ENCODE measurements at regions not wholly inside any gene's neighbourhood (a gene's known extent, or its start where the extent isn't known, plus 50 kb on each side); places are given as distances from the start of the nearest gene placed in this dataset.
"Not testable (repeated sequence)": the region's sequence is repeated elsewhere in the genome, so short reads cannot be mapped to it uniquely, and the experiment has no call there.

DNA sequence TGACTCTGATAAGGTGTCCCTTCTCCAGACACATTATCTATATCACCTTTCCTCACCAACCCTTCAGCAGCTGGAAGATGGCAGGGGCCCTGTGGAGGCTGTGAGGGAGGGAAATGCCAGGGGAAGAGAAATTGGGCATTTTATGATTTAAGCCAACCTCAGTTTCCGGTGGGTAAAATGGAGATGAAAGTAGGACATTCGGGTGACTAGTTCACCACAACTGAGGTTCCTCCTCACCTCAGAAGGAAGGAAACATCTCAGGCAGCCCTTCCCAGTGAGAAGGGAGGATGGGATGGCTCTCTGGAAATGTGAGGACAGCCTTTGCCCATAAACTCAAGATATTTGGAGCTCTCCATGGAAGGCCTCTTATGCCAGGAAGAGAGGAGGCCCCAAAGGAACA is 251.5 kb downstream of the MID1IP1 start:
- no peak for DNase-seq

DNA sequence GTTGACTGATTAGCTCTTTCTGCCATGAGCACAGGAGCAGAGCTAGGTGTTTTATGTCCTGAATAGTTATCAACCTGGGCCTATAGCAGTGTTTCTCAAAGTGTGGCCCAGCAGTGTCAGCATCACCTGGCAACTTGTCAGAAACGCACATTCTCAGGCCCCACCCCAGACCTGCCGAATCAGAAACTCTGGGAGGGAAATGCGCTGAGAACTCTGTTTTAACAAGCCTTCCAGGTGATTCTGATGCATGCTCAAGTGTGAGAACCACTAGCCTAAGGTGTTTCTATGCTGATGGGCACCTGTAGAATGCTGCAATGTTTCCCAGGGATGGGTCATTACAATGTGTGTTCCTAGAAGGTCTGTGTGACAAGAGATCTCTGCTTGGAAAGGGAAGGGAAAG is 257.5 kb downstream of the MID1IP1 start:
- no peak for DNase-seq

DNA sequence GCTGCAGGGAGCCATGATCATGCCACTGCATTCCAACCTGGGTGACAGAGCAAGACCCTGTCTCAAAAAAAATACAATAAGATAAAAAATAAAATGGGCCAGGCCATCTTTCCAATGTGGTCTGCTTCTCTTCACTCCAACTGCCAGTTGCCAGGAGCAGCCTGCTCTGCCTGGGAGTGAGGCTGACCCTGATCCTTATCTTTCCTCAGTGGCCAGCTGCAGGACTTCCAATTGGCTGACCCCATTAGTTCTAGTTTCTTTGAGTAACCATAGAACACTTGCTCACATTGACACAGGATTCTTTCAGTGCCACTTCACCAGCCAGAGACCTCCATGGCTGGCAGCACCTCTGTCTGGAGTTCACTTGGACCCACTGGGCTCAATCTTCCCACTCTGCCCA is 258.6 kb downstream of the MID1IP1 start:
- no peak for DNase-seq

DNA sequence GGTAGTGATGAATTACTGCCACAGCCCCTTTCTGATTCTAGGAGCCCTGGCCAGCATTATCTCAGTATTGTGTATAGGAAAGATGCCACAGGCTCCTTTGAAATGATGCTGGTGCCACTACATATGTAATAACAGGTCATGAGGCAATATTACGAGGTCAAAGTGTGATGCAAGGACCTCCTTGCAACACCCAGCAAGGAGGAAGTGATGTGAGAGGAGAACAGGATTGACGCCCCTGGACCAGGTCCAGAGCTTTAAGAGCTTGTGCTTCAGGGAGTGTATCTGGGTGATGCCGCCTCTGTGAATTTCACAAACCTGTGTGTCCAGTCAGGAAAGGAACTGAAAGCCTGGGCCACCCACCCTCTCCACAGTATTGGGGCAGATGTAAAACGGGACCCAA is 261.8 kb downstream of the MID1IP1 start:
- DNase-seq = no peak

DNA sequence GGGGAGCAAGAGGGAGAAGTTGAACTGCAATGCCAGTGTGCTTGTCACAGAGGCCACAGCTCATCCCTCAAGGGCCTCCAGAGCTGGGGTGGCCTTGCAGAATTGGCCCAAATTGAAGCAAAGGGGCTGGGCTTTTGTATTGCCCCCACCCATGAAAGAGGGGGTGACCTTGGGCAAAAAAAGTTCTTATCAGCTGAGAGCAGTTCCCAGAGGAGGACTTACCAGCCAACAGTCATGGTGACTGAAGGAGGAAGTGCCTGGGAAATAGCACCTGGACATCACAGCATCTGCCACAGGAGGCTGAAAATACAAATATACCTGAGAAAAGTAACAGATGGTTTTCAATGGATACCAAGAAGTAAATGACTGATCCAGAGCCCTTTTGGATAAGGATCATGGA is 262.4 kb downstream of the MID1IP1 start:
- DNase-seq = no peak

DNA sequence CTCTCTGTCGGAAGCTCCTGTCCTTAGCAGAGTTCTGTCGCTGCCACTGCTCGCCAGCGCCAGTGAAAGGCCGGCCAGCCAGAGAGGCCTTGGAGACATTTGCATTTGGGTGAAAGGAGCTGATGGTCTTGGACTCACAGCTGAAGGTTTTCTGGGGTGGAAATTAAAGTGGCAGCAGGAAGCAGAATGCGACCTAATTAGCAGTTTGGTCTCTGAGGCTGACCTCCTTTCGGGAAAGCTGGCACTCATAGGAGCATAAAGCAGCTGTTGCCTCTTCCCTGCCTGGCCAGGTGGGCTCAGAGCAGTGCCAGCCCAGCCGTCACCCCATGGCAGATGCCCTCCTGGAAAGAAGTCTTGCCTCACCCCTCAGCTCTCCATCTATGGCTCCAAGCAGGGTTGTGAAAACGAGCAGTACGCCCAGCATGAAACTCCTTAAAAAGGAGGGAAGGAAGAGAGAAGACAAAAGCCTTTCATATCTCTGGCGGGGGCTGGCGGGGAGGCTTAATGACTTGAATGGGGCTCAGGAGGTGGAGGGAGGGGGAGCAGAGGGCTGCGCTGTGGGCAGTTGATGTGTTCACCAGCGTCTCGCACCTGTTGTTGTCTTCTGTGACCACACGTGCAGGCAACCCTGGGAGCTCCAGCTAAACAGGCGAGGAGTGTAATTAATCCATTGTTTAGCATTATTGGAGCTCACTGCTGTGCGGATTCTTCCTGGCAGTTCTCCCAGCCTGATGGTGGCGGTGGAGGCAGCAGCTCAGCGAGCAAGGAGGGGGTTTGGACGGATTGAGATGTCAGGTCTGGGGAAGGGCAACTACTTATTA is 264.0 kb downstream of the MID1IP1 start:
- DNase-seq = no peak

DNA sequence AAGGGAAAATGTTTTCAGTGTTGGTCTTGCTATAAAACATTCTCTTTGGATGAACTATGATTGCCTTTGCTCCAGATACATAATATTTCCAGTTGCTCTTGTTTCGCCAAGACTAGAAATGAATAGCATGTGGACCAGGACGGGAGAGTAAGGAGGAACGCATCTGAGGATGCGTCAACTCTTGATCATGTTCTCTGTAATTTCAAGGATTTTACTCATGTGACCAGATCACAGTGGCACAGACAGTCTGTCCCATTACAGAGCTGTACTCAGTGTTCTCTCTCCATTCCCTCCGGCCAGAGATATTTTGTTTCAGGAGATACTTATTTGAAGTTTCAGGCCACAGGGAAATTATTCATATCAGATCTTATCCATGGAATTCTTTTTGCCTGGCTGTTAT is 266.6 kb downstream of the MID1IP1 start:
- no peak for DNase-seq

DNA sequence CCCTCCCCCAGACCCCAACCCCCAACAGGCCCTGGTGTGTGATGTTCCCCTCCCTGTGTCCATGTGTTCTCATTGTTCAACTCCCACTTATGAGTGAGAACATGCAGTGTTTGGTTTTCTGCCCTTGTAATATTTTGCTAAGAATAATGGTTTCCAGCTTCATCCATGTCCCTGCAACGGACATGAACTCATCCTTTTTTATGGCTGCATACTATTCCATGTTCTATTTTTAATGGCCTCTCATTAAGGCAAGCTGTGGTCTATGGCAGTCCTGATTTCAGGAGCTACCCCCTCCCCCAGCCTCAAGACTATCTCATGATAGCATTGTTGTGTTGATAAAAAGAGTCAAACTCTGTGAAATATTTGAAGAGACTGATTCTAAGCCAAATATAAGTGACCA is 267.4 kb downstream of the MID1IP1 start:
- not testable (repeated sequence) for DNase-seq

DNA sequence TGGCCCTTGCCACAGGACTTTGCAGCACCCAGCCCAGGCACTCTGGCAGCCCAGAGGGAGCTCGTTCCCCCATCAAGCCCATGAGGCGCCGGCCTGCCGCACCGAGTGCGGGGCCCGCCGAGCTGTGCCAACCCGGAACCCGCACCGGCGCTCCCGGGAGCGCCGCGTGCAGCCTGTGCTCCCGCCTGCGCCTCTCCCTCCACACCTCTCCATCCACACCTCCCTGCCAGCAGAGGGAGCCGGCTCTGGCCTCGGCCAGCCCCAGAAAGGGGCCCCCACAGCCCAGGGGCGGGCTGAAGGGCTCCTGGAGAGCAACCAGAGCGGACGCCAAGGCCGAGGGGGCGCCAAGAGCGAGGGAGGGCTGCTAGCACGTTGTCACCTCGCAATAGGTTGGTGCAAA is 268.8 kb downstream of the MID1IP1 start:
- DNase-seq = no peak

DNA sequence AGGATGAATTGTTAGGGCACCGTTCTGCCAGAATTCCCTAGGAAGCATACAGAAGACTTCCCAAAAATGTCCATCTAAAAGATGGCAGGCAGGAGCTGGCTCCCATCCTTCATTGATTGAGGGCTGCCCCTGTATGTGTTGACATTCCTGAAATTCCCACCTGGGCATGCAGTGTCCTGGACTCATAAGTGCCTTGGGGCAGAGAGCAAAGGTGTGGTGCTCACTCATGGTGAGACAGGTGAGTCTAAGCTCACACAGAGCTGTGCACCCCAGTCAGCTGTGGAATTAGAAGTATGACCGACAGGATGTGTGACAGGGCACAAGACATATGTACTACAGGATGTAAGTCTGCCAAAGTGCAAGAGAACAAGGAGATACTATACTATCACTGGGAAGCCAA is 271.9 kb downstream of the MID1IP1 start:
- no peak for DNase-seq

DNA sequence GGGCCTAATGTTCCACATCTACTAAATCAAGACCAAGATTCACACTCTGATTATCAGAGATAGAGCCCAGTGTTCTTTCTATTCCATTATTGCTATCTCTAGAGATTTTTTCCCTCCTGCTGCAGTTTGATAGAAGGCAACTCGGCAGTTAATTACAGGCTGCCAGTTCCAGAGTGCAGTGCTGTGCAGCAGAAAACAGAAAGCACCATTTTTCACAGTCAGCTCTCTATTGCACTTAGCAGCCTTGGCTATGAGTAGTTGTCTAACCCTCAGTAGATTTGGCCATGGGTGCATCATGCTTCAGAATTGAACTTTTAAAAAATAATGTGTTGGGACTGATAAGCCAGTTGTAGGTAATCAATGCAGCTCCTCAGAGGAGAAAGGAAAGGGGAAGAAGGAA is 295.3 kb downstream of the MID1IP1 start:
- no peak for DNase-seq

DNA sequence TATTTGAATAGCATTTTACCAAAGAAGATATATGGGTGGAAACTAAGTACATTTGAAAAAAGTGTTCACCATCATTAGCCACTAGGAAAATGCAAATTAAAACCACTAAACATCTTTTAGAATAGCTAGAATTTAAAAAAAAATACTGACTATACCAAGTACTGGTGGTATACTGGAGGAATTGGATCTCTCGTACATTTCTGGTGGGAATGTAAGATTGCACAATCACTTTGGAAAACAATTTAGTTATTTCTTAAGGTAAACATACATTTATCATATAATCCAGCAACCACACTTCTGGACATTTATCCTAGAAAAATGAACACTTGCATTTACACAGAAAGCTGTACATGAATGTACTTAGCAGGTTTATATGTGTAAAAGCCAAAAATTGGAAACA is 303.5 kb downstream of the MID1IP1 start:
- no peak for DNase-seq

DNA sequence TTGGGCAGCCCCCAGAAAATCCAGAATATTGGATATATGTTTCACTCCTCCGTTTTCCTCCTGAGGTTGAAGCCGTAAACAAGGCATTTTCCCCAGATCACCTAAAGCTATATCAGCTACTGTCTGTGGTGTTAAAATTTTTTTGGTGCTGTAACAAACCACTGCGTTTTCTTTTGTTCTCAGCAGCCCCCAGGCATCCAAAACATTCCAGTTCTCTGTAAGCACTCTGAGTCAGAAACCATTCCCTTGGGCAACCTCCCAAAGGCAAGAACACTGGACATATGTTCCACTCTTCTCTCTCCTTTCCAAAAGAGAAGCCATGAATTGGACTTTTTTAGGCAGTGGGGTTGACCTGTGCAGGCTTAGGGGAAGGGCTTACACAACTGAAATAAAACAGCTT is 310.9 kb downstream of the MID1IP1 start:
- no peak for DNase-seq

DNA sequence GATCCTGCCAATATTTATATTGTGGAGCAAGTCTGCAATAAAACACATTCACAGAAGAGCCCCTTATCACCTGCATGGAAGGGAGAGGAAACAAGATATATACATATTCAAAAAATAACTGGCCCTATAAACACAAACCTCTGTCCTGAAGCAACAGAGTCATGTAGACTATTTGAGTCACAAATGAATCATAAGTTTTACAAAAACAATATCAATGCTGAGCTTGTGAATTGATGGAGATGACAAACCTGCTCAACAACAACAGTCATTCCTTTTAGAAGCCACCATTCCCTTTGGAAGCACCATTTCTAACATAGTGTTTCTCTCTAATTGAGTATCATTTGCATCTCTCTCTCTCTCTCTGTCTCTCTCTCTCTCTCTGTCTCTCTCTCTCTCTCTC is 313.9 kb downstream of the MID1IP1 start:
- no peak for DNase-seq

DNA sequence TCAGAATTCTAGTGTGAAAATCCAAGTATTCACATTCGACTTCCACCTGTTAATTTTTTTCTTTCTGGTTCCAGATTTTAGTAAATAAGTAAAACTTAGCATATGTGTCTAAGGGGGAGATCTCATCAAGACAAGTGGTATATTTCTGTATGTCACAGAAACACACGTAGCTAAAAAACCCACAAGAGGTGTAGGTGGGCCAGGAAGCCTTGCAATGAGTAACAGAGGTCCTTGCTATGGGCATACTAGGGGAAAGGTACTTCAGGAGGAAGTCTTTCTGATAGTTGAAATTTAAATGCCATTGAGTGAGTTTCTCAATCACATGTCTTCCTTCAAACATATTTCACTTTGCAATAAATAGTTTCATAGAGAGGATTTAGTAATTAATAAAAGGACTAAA is 315.8 kb downstream of the MID1IP1 start:
- DNase-seq = no peak

DNA sequence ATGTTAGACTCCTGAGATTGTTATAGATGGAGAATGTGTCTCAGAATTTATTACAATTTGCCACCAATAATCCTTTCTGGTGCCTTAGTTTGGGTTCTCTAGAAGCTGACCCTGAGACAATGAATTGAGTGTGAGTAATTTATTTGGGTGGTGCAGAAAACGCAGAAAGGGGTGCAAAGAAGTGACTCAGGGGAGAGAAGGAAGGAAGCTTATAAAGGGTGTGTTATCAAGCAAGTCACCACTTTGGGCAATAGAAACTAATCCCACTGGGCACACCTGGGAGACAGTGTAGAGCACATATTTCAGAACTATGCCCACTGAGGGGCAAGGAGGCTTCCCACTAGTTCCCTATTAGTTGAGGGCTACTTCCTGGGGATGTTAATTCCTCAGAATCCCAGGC is 320.6 kb downstream of the MID1IP1 start:
- no peak for DNase-seq

DNA sequence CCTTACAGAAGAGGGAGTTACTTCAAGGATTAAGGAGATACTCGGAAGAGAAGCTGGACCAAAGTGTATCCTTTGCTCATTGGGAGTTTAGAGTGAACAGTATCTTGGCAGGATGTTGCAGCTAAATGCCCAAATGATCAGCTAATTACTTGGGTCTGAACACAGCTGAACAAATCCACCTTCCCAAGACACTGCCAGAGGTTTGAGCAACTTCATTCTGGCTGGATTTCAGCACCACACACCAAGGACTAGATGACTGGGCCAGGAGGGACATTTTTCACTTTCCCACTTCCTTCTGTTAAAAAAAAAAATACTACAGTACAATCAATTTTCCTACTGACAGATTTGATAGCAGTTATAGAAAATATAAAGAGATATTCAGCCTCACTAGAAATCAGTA is 324.6 kb downstream of the MID1IP1 start:
- no peak for DNase-seq

DNA sequence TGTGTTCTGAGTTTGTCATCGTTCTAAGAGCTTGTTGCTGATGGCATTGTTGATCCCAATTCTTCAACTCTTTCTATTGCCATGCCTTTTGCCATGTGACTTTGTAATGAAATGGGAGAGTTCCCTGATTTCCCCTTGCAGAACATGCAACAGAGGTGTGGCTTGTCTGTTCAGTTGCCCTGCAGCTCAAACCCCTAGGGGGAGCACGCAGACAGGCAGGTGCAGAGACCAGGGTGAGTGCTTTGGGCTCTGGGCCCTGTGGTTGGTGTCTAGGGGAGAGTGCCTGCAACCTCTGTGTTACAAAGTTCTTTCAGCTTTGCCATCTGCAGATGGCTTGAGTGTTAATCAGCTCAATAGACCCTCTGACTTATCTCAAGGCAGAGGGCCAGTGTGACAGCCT is 332.7 kb downstream of the MID1IP1 start:
- DNase-seq = peak; percentile 32

DNA sequence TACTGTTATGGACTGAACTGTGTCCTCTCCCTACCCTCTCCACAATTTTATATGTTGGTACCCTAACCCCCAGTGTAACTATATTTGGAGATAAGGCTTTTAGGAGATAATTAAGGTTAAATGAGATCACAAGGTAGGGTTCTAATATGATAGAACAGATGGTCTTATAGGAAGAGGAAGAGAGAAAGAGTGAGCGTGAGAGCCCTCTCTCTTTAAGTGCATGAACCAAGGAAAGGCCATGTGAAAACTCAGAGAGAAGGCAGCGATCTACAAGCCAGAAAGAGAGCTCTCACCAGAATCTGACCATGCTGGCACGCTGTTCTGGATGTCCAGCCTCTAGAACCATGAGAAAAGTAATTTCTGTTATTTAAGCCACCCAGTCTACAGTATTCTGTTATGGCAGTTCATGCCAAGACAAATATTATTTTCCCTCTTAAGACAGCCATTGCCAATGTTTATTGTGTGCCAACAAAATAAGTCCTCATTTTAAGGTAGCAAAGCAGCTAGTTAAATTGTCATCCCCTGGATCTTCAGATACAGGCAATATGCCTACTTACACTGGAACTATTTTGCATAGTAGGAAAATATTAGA is 336.2 kb downstream of the MID1IP1 start:
- no peak for DNase-seq

DNA sequence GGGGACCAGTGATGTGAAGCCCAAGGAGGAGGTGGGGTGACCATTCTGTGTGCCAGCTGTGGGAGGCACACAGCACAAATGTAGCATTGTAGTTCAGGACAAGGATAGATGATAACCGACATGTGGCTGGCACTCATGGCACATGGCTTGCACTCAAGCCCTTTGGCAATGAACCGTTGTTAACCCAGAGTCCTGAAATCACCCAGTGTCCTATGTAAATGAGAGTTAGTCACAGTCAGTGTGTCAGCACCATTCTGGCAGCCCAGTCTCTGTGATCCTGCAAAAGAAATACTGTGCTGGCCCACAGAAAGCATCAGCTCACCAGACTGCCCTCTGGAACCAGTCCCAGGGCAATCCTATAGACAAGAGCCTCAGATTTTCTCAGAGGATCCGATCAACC is 339.3 kb downstream of the MID1IP1 start:
- no peak for DNase-seq

DNA sequence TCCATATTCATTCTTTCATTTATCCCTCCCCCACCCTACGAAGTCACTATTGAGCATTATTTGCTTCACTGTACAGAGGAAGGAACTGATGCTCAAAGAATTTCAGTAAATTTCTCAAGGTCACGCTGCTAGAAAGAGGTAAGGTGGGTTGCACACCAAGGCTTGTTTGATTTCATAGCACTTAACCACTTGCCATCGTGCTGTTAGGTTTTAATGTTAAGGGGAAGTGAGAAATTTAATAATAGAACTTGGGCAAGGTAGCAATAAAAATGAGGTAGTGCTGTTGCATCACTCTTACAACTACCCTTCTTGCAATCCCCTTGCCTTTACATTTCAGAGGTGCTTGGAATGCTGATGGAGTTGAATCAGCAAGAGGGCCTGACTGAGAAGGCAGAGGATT is 343.1 kb downstream of the MID1IP1 start:
- no peak for DNase-seq

DNA sequence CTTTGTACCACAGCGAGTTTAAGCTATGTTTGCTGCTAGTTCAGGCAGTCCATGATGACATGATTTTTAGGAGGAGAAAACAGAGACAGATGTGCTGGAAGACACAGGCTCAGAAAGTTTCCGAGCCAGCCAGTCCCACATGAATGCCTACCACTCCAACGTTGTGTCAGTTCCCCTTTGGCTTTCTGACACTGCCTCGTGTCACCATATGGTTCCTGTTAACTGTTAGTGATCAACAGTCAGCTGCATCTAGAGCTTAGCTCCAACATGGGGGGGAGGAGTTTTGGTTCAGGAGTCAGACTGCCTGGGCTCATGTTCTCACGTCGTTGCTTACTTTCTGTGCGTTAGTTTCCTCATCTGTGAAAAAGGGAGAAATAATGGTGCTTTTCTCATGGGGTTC is 343.7 kb downstream of the MID1IP1 start:
- no peak for DNase-seq

DNA sequence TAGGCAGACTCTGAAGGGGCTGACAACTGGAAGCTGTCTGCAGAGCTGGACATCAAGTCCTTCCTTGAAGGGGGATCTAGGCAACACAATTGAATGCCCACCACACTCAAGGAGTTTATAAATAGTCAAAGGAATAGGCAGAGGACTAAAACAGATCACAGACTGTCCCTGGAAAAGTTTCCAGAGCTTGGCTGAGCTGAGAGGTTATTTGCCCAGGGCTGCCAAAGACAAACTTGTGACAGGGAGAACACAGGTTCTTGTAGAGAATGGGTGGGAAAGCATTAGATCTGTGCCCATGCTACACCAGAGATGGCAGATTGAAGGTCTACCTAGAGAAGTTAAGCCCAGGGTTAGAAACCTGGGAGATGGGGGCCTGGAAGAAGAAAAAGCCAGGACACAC is 344.6 kb downstream of the MID1IP1 start:
- DNase-seq = no peak

DNA sequence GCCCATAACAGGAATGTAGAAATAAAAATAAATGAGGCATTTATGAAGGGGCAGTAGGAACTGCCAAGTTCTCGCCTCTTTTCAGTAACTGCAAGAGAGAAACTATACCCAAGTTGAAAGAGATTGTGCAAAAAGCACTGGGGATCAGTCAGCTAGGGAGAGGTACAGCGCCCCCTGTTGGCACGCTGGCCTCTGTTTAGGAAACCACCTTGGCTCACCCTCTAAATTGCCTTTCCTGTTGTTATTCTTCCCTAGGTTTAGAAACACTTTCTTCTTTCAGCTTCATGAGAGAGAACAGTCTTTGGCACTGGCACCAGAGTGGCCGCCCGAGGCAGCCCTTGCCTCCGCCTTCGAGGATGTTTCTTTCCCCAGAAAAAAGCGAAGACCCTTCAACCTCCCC is 348.5 kb downstream of the MID1IP1 start:
- DNase-seq = peak; percentile 76

DNA sequence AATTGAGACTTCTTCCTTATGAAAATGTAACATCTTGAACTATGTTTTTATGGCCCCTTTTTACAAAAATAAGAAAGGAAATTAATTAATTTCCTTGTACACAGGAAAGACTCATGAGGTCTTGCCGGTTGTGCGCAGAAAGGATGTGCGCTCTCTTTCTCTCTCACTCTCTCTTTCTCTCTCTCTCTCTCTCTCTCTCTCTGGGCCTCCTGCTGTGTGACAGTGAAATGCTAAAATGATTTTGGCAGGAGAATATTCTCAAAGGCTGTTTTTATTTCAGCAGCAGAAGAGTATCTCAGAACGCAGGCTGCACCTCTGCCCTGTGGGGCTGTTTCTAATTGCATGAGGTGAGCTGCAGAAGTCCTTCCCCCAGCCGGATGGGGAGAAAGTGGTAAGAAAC is 349.0 kb downstream of the MID1IP1 start:
- no peak for DNase-seq
